ENCODE measurements at regions not wholly inside any gene's neighbourhood (a gene's known extent, or its start where the extent isn't known, plus 50 kb on each side); places are given as distances from the start of the nearest gene placed in this dataset.

- TF ChIP-seq CTCF (IDR thresholded peaks at IDR 0.05): no peak
- TF ChIP-seq GABPA (IDR thresholded peaks at IDR 0.05; ENCODE audit: low read depth): no peak
- no peak for TF ChIP-seq GATA2 (CRISPR knock-in tag; IDR thresholded peaks at IDR 0.05)
Observed at GRCh38 chr12:75771023-75771422, 259.6 kb upstream of the KRR1 start (continued).

GRCh38 chr12:75767957-75768356 is 256.5 kb upstream of the KRR1 start:
- H3K4me3 ChIP-seq (ENCODE audit: low read depth in 2 of 2, low read length in 1 of 2): no peak overlapping the region
- 87% methylated on average over 2 of the region's 2 CpGs for WGBS (ENCODE audit: low lambda C conversion rate)
- TF ChIP-seq TCF12 (IDR thresholded peaks at IDR 0.05): no peak
- no peak for TF ChIP-seq MAX (IDR thresholded peaks at IDR 0.05; ENCODE audit: low read depth)
- TF ChIP-seq TEAD4 (IDR thresholded peaks at IDR 0.05; ENCODE audit: borderline replicate concordance, insufficient read depth): no peak
- no peak for TF ChIP-seq RXRA (IDR thresholded peaks at IDR 0.05; ENCODE audit: borderline replicate concordance, low read depth)
- TF ChIP-seq GATA2 (CRISPR knock-in tag; IDR thresholded peaks at IDR 0.05): no peak
- no peak for TF ChIP-seq JUND (IDR thresholded peaks at IDR 0.05)
- no peak for TF ChIP-seq CHD2 (IDR thresholded peaks at IDR 0.05; ENCODE audit: low read length, partially characterized antibody)
- TF ChIP-seq EP300 (IDR thresholded peaks at IDR 0.05; ENCODE audit: borderline replicate concordance in 1 of 2, low read depth in 1 of 2, low read length in 1 of 2): no peak
- no peak for TF ChIP-seq FOXJ3 (CRISPR knock-in tag; IDR thresholded peaks at IDR 0.05)
- no peak for TF ChIP-seq RFX5 (IDR thresholded peaks at IDR 0.05; ENCODE audit: low read length)
- TF ChIP-seq EZH2phosphoT487 (IDR thresholded peaks at IDR 0.05; ENCODE audit: borderline replicate concordance, low read depth): no peak
- TF ChIP-seq FOSL2 (IDR thresholded peaks at IDR 0.05; ENCODE audit: borderline replicate concordance, low read depth): no peak
- no peak for TF ChIP-seq ZBTB33 (IDR thresholded peaks at IDR 0.05; ENCODE audit: borderline replicate concordance, low read depth)
- no peak for TF ChIP-seq PBX3 (IDR thresholded peaks at IDR 0.05)
- no peak overlapping the region for H3K27ac ChIP-seq (ENCODE audit: low read depth in 2 of 2, low read length in 1 of 2)
- H2AFZ ChIP-seq (ENCODE audit: low read depth): no peak overlapping the region
- no peaks in the 10 kb centered on the region for H3K36me3 ChIP-seq (replicated peaks in 1 of 2; ENCODE audit: control insufficient read depth in 1 of 2, insufficient read depth in 2 of 2, low read length in 1 of 2)
- H3K9me3 ChIP-seq: no peaks in the 10 kb centered on the region
- H3K79me2 ChIP-seq (ENCODE audit: insufficient read depth): no peaks in the 10 kb centered on the region
- H3K4me1 ChIP-seq (ENCODE audit: control insufficient read depth in 1 of 2, insufficient read depth in 2 of 2, low read depth in 1 of 2, low read length in 1 of 2): peaks cover 0 to 10% of the 10 kb centered on the region in 2 experiments; a peak in 1 of 4 replicates
- H3K9ac ChIP-seq: no peak overlapping the region
- no peak overlapping the region for H3K4me2 ChIP-seq
- H3K9me2 ChIP-seq: no peaks in the 10 kb centered on the region
- H3F3A ChIP-seq (replicated peaks; ENCODE audit: insufficient read depth): peaks cover 17% of the 10 kb centered on the region
- ChIA-PET POLR2A (no interaction called here), CTCF (no interaction called here)
- no peaks in the 10 kb centered on the region for H4K20me1 ChIP-seq (ENCODE audit: insufficient read depth)
- no peaks in the 10 kb centered on the region for H3K27me3 ChIP-seq (ENCODE audit: insufficient read depth)
- DNase-seq: no peak
